DND-41 (cell line): ENCODE measurements at regions not wholly inside any gene's neighbourhood (a gene's known extent, or its start where the extent isn't known, plus 50 kb on each side); places are given as distances from the start of the nearest gene placed in this dataset.

Experiments used
- ATAC-seq: fragments of 200-7000 bp; cut with Tn5 transposase; 3 replicates; pipeline ENCODE4 v1.9.1; 2021; ENCODE audit warnings: low read depth; ENCODE audit not compliant: insufficient read depth
- DNase-seq: peaks from one replicate; pipeline ENCODE4 v3.0.0-alpha.2; 2020
- H2AFZ ChIP-seq: 2 replicates; pipeline ENCODE4 v1.6.0; 2012; ENCODE audit warnings: low read depth, low read length
- H3K27ac ChIP-seq: 2 replicates; pipeline ENCODE4 v1.5.1; 2012; ENCODE audit warnings: low read length, inconsistent platforms
- H3K27me3 ChIP-seq: fragments of 200-600 bp; sonication (generic); 2 replicates; pipeline ENCODE4 v1.6.0; 2012; ENCODE audit warnings: low read length, mild to moderate bottlenecking, inconsistent platforms; ENCODE audit not compliant: insufficient read depth, poor library complexity
- H3K36me3 ChIP-seq: 2 replicates; pipeline ENCODE4 v1.5.1; 2012; ENCODE audit warnings: low read length, inconsistent platforms; ENCODE audit not compliant: insufficient read depth
- H3K4me1 ChIP-seq: 2 replicates; pipeline ENCODE4 v1.5.1; 2012; ENCODE audit warnings: mild to moderate bottlenecking, low read length; ENCODE audit not compliant: insufficient read depth
- H3K4me2 ChIP-seq: 2 replicates; pipeline ENCODE4 v1.6.0; 2012; ENCODE audit warnings: mild to moderate bottlenecking, moderate library complexity, low read length, inconsistent platforms; ENCODE audit not compliant: insufficient read depth
- H3K4me3 ChIP-seq, 2 experiments: fragments of 200-600 bp in 1 of 2; shearing (Covaris generic) in 1 of 2; 2 replicates each; pipeline ENCODE4 v1.5.1; 2012 to 2016; ENCODE audit warnings: inconsistent platforms in 2 of 2, low read length in 2 of 2, mild to moderate bottlenecking in 2 of 2, low read depth in 1 of 2, moderate library complexity in 1 of 2
- H3K79me2 ChIP-seq: 2 replicates; pipeline ENCODE4 v1.6.0; 2012; ENCODE audit warnings: low read length, inconsistent platforms; ENCODE audit not compliant: insufficient read depth
- H3K9ac ChIP-seq: 2 replicates; pipeline ENCODE4 v1.6.0; 2012; ENCODE audit warnings: low read depth, mild to moderate bottlenecking, inconsistent platforms, low read length, moderate library complexity
- H3K9me3 ChIP-seq: 2 replicates; pipeline ENCODE4 v1.5.1; 2012; ENCODE audit warnings: low read length, moderate library complexity, mild to moderate bottlenecking, inconsistent platforms; ENCODE audit not compliant: insufficient read depth, severe bottlenecking
- H4K20me1 ChIP-seq: 2 replicates; pipeline ENCODE4 v1.6.0; 2012; ENCODE audit warnings: low read length; ENCODE audit not compliant: insufficient read depth
- EZH2 ChIP-seq: IDR thresholded peaks from 3 replicates; pipeline ENCODE4 v1.6.1; 2012; ENCODE audit warnings: borderline replicate concordance, low read depth, mild to moderate bottlenecking, moderate library complexity, low read length, inconsistent platforms; ENCODE audit not compliant: severe bottlenecking
- TF ChIP-seq, protein P1 (sequence below): IDR thresholded peaks from 2 replicates; pipeline ENCODE4 v1.5.1; 2012; ENCODE audit warnings: borderline replicate concordance, low read length, moderate library complexity, mild to moderate bottlenecking; ENCODE audit not compliant: poor library complexity, severe bottlenecking; ENCODE audit errors: extremely low read depth

DNA sequence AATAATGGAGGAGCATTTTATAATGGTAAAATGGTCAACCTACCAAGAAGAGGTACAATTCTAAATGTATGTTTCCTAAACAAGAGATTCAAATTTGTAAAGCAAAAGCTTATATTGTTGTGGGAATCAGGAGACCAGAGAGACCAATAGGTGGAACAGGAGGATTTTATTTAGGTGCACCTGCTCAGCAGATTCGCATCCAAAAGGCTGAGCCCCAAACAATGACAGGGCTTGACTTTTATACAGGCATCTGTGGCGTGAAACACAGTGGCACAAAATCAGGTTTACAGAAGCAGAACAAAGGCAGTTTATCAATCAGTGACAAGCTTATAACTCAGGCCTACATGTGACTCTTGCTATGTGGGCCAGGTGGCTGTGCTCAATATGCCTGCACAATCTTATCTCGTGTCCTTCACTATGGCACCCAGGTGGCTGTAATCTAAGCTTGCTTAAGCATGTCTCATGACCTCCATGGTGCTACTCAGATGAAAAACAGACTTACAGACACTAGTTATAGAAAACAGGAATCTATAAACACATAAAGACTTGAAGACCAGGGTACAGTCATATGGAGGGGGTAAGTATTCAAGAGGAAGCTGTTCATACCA is 780.2 kb upstream of the CA10 start:
- ATAC-seq (no peak), DNase-seq (no peak)
- no peak overlapping the region for H3K4me3 ChIP-seq
- H2AFZ ChIP-seq, result no peak overlapping the region
- H4K20me1 ChIP-seq, result no peaks in the 10 kb centered on the region
- no peaks in the 10 kb centered on the region for H3K27me3 ChIP-seq
- H3K9me3 ChIP-seq, result peaks cover 11% of the 10 kb centered on the region
- H3K4me1 ChIP-seq, result no peaks in the 10 kb centered on the region
- H3K36me3 ChIP-seq, result no peaks in the 10 kb centered on the region
- H3K9ac ChIP-seq, result no peak overlapping the region
- no peak for TF ChIP-seq EZH2
- TF ChIP-seq, protein P1, sequence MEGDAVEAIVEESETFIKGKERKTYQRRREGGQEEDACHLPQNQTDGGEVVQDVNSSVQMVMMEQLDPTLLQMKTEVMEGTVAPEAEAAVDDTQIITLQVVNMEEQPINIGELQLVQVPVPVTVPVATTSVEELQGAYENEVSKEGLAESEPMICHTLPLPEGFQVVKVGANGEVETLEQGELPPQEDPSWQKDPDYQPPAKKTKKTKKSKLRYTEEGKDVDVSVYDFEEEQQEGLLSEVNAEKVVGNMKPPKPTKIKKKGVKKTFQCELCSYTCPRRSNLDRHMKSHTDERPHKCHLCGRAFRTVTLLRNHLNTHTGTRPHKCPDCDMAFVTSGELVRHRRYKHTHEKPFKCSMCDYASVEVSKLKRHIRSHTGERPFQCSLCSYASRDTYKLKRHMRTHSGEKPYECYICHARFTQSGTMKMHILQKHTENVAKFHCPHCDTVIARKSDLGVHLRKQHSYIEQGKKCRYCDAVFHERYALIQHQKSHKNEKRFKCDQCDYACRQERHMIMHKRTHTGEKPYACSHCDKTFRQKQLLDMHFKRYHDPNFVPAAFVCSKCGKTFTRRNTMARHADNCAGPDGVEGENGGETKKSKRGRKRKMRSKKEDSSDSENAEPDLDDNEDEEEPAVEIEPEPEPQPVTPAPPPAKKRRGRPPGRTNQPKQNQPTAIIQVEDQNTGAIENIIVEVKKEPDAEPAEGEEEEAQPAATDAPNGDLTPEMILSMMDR, result no peak
- H3K27ac ChIP-seq, result no peak overlapping the region
- H3K79me2 ChIP-seq, result no peaks in the 10 kb centered on the region
- H3K4me2 ChIP-seq, result no peak overlapping the region

DNA sequence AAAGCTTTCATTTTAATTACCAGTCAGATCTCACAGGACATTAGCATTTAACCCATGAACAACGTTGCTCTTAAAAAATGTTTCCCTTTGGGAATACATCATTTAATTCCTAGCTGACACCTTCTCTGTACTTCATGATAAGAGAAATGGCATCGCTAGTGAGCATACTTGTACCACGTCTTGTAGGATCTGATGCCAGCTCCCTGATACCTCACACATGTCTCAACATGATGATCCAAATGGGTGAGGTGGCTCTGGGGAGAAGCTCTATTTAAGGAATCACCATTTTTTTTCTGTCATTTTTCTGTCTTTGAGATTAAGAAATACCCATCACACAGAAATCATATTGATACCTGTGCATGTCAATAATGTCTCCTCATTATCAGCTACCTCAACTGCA is 772.1 kb upstream of the CA10 start:
- H3K79me2 ChIP-seq, result no peaks in the 10 kb centered on the region
- no peak overlapping the region for H3K9ac ChIP-seq
- H3K4me1 ChIP-seq, result no peaks in the 10 kb centered on the region
- TF ChIP-seq, protein P1, result no peak
- no peak for TF ChIP-seq EZH2
- H2AFZ ChIP-seq, result no peak overlapping the region
- no peak for DNase-seq
- no peak overlapping the region for H3K4me3 ChIP-seq
- no peak overlapping the region for H3K4me2 ChIP-seq
- no peak overlapping the region for H3K27ac ChIP-seq
- no peaks in the 10 kb centered on the region for H3K9me3 ChIP-seq
- ATAC-seq, result no peak
- no peaks in the 10 kb centered on the region for H3K36me3 ChIP-seq
- H4K20me1 ChIP-seq, result no peaks in the 10 kb centered on the region
- no peaks in the 10 kb centered on the region for H3K27me3 ChIP-seq

DNA sequence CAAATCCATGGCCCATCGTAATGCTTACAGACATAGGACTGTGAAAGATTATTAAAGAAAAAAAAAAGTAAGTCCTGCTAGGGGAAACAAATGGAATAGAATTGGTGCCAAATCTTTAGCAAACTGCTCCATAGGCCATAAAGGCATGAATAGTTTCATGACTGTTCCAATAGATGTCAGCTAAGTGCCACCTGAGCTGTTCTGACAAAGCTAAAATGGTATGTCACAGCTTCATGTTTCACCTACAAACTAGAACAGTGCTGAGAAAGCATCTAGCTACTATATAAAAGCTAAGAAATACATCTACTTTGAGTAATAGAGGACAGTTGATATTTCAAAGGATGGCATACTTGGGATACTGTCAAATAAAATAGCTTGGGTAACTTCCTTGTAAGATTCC is 771.6 kb upstream of the CA10 start:
- Histone ChIP-seq H3K4me1 (no peaks in the 10 kb centered on the region), H3K36me3 (no peaks in the 10 kb centered on the region), H3K27me3 (no peaks in the 10 kb centered on the region), H3K9ac (no peak overlapping the region), H2AFZ (no peak overlapping the region), H3K4me3 (no peak overlapping the region), H3K27ac (no peak overlapping the region), H3K4me2 (no peak overlapping the region), H3K79me2 (no peaks in the 10 kb centered on the region), H4K20me1 (no peaks in the 10 kb centered on the region), H3K9me3 (no peaks in the 10 kb centered on the region)
- DNase-seq (no peak), ATAC-seq (no peak)
- TF ChIP-seq, protein P1, result no peak
- no peak for TF ChIP-seq EZH2

DNA sequence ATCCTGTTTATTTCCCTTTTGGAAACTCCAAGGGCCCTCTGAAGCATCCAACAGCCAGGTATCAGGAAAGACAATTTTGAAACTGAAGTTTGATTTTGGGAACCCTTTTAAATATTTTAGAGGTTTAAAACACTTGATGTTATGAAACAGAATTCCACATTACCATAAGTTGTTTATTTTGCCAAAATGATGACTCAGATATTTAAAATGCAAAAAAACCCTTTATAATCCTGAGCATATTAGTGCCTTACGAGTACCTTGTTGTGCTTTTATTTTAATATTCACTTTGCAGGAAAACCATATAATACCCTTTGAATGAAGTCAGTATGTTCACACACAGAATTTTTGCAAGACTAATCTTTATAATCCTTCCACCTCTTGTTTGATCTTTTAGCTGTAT is 765.1 kb upstream of the CA10 start:
- DNase-seq (no peak), ATAC-seq (no peak)
- H3K4me2 ChIP-seq, result no peak overlapping the region
- no peak overlapping the region for H3K4me3 ChIP-seq
- no peaks in the 10 kb centered on the region for H4K20me1 ChIP-seq
- H3K36me3 ChIP-seq, result no peaks in the 10 kb centered on the region
- H3K27ac ChIP-seq, result no peak overlapping the region
- H3K9ac ChIP-seq, result no peak overlapping the region
- TF ChIP-seq, protein P1, result no peak
- TF ChIP-seq EZH2, result no peak
- no peak overlapping the region for H2AFZ ChIP-seq
- no peaks in the 10 kb centered on the region for H3K4me1 ChIP-seq
- H3K79me2 ChIP-seq, result no peaks in the 10 kb centered on the region
- H3K27me3 ChIP-seq, result no peaks in the 10 kb centered on the region
- H3K9me3 ChIP-seq, result no peaks in the 10 kb centered on the region
